ENCODE measurements at regions not wholly inside any gene's neighbourhood (a gene's known extent, or its start where the extent isn't known, plus 50 kb on each side); places are given as distances from the start of the nearest gene placed in this dataset.

- TF ChIP-seq CTCF (IDR thresholded peaks at IDR 0.05) (no peak), EZH2 (IDR thresholded peaks at IDR 0.05; ENCODE audit: borderline replicate concordance, insufficient read depth, low read depth, low read length, poor library complexity, severe bottlenecking) (no peak)
These were observed 437.9 kb downstream of the MRPL39 start for GRCh38 chr21:25169370-25169769.

Data from B cell (primary cell).